WTC11 (cell line): ENCODE measurements at regions not wholly inside any gene's neighbourhood (a gene's known extent, or its start where the extent isn't known, plus 50 kb on each side); places are given as distances from the start of the nearest gene placed in this dataset.

Source experiments
- CTCF ChIP-seq: fragments of 200-600 bp; IDR thresholded peaks from 2 replicates; pipeline ENCODE4 v1.8.0; 2022; ENCODE audit warnings: antibody characterized with exemption
- ELF4 ChIP-seq: sonication (generic); formaldehyde crosslinking; IDR thresholded peaks from 2 replicates; pipeline ENCODE4 v1.8.1; 2022; ENCODE audit warnings: low read depth, mild to moderate bottlenecking, moderate library complexity, missing genetic modification reagents
- GABPB1 ChIP-seq: sonication (generic); formaldehyde crosslinking; IDR thresholded peaks from 2 replicates; pipeline ENCODE4 v1.8.1; 2023; ENCODE audit warnings: mild to moderate bottlenecking, missing genetic modification reagents
- JUN ChIP-seq: sonication (generic); formaldehyde crosslinking; IDR thresholded peaks from 2 replicates; pipeline ENCODE4 v1.8.0; 2023; ENCODE audit warnings: mild to moderate bottlenecking, missing genetic modification reagents
- NR3C1 ChIP-seq: sonication (generic); formaldehyde crosslinking; conservative IDR thresholded peaks from 2 replicates; pipeline ENCODE4 v1.8.1; 2023; ENCODE audit warnings: low read depth, mild to moderate bottlenecking, missing genetic modification reagents
- TP53 ChIP-seq: sonication (generic); formaldehyde crosslinking; IDR thresholded peaks from 2 replicates; pipeline ENCODE4 v1.8.1; 2023; ENCODE audit warnings: mild to moderate bottlenecking, missing genetic modification reagents
- USF2 ChIP-seq: sonication (generic); formaldehyde crosslinking; IDR thresholded peaks from 2 replicates; pipeline ENCODE4 v1.8.1; 2023; ENCODE audit warnings: mild to moderate bottlenecking, missing genetic modification reagents, moderate library complexity
- ZNF416 ChIP-seq: fragments of 250-450 bp; sonication (Bioruptor Pico); IDR thresholded peaks from 2 replicates; pipeline ENCODE4 v1.9.0; 2021; ENCODE audit warnings: mild to moderate bottlenecking, inconsistent platforms
- TF ChIP-seq, protein P1 (sequence below): sonication (generic); formaldehyde crosslinking; IDR thresholded peaks from 2 replicates; pipeline ENCODE4 v1.8.1; 2023; ENCODE audit warnings: mild to moderate bottlenecking, missing genetic modification reagents, moderate library complexity
- TF ChIP-seq, protein P2 (sequence below): sonication (generic); formaldehyde crosslinking; conservative IDR thresholded peaks from 2 replicates; pipeline ENCODE4 v1.8.1; 2022; ENCODE audit warnings: mild to moderate bottlenecking, missing genetic modification reagents

DNA sequence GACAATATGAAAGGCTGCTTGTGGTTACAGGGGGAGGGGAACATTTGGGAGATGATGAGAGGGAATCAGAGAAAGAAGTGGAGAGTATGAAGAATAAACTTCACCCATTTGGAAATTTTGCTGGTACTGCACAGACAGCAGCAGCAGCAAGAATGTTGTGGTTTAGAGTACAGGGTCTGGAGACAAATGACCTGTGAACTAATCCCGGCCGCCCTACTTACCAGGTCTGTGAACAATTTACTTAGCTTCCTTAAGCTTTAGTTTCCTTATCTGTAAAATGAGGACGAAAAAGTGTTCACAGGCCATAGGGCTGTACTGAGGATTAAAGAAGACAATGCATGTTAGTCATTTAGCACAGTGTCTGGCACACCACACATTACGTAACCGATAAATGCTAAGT lies 685.4 kb upstream of the CELF4 start:
- TF ChIP-seq USF2 (CRISPR knock-in tag) (no peak), CTCF (no peak), JUN (CRISPR knock-in tag) (no peak), ZNF416 (CRISPR knock-in tag) (no peak), ELF4 (no peak), GABPB1 (CRISPR knock-in tag) (no peak), NR3C1 (CRISPR knock-in tag) (no peak), TP53 (CRISPR knock-in tag) (no peak)
- TF ChIP-seq, protein P1, sequence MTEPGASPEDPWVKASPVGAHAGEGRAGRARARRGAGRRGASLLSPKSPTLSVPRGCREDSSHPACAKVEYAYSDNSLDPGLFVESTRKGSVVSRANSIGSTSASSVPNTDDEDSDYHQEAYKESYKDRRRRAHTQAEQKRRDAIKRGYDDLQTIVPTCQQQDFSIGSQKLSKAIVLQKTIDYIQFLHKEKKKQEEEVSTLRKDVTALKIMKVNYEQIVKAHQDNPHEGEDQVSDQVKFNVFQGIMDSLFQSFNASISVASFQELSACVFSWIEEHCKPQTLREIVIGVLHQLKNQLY (CRISPR knock-in tag), result no peak
- TF ChIP-seq, protein P2, sequence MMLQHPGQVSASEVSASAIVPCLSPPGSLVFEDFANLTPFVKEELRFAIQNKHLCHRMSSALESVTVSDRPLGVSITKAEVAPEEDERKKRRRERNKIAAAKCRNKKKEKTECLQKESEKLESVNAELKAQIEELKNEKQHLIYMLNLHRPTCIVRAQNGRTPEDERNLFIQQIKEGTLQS (CRISPR knock-in tag), result no peak
